CD4-positive, alpha-beta T cell treated with Interleukin-10 for 1 hour (primary cell): ENCODE measurements at regions not wholly inside any gene's neighbourhood (a gene's known extent, or its start where the extent isn't known, plus 50 kb on each side); places are given as distances from the start of the nearest gene placed in this dataset.

Source experiments
- DNase-seq: peaks from one replicate; pipeline ENCODE4 v3.0.0-alpha.2; 2020

GRCh38 chrX:22325096-22325495 is 52.4 kb downstream of the CBLL2 start:
- no peak for DNase-seq

GRCh38 chrX:22329783-22330182 is 57.1 kb downstream of the CBLL2 start:
- DNase-seq: no peak

- DNase-seq: no peak
Measured at GRCh38 chrX:22338740-22339139, 66.0 kb downstream of the CBLL2 start.

GRCh38 chrX:22339459-22339858 is 66.7 kb downstream of the CBLL2 start:
- DNase-seq: no peak

GRCh38 chrX:22340022-22340616 is 67.4 kb downstream of the CBLL2 start:
- DNase-seq: no peak

- no peak for DNase-seq
Measured at GRCh38 chrX:22343192-22343591, 70.5 kb downstream of the CBLL2 start.

GRCh38 chrX:22345884-22346283 is 73.2 kb downstream of the CBLL2 start:
- DNase-seq: no peak

- DNase-seq: no peak
Measured at GRCh38 chrX:22347491-22347890, 74.8 kb downstream of the CBLL2 start.

GRCh38 chrX:22349116-22349515 is 76.4 kb downstream of the CBLL2 start:
- no peak for DNase-seq

- no peak for DNase-seq
Measured at GRCh38 chrX:22351076-22351475, 78.4 kb downstream of the CBLL2 start.

- no peak for DNase-seq
Measured at GRCh38 chrX:22351966-22352365, 79.3 kb downstream of the CBLL2 start.

GRCh38 chrX:22357621-22358020 is 84.9 kb downstream of the CBLL2 start:
- no peak for DNase-seq

GRCh38 chrX:22360129-22360528 is 87.4 kb downstream of the CBLL2 start:
- no peak for DNase-seq

GRCh38 chrX:22365460-22365859 is 92.7 kb downstream of the CBLL2 start:
- no peak for DNase-seq

GRCh38 chrX:22366166-22366702 is 93.5 kb downstream of the CBLL2 start:
- DNase-seq: no peak

- DNase-seq: no peak
Measured at GRCh38 chrX:22366906-22367305, 94.2 kb downstream of the CBLL2 start.

GRCh38 chrX:22373094-22373493 is 100.4 kb downstream of the CBLL2 start:
- DNase-seq: no peak

GRCh38 chrX:22373766-22374165 is 101.1 kb downstream of the CBLL2 start:
- DNase-seq: no peak

- no peak for DNase-seq
Measured at GRCh38 chrX:22376369-22376768, 103.7 kb downstream of the CBLL2 start.

- no peak for DNase-seq
Measured at GRCh38 chrX:22378296-22378695, 105.6 kb downstream of the CBLL2 start.

- DNase-seq: no peak
Measured at GRCh38 chrX:22383988-22384387, 111.3 kb downstream of the CBLL2 start.

GRCh38 chrX:22389556-22390179 is 117.0 kb downstream of the CBLL2 start:
- DNase-seq: no peak

GRCh38 chrX:22392133-22392948 is 119.6 kb downstream of the CBLL2 start:
- no peak for DNase-seq

- no peak for DNase-seq
Measured at GRCh38 chrX:22395372-22395771, 122.7 kb downstream of the CBLL2 start.
